Caki2 (cell line): ENCODE measurements at regions not wholly inside any gene's neighbourhood (a gene's known extent, or its start where the extent isn't known, plus 50 kb on each side); places are given as distances from the start of the nearest gene placed in this dataset.
"Not testable (repeated sequence)": the region's sequence is repeated elsewhere in the genome, so short reads cannot be mapped to it uniquely, and the experiment has no call there.

ENCODE experiments used
- DNase-seq: peaks from one replicate; pipeline ENCODE4 v3.0.0-alpha.2; 2015; ENCODE audit warnings: low read depth
- in situ Hi-C: cut with HindIII; loops from 2 replicates; pipeline ENCODE4 v1.10.0; 2016; ENCODE audit warnings: low sequenced_read_pairs, low pct_unique_long_range_greater_than_20kb, mixed read lengths

- in situ Hi-C loops, DNase-seq: not testable (repeated sequence)
Observed at GRCh38 chrX:114040661-114041269, 543.1 kb upstream of the HTR2C start.

DNA sequence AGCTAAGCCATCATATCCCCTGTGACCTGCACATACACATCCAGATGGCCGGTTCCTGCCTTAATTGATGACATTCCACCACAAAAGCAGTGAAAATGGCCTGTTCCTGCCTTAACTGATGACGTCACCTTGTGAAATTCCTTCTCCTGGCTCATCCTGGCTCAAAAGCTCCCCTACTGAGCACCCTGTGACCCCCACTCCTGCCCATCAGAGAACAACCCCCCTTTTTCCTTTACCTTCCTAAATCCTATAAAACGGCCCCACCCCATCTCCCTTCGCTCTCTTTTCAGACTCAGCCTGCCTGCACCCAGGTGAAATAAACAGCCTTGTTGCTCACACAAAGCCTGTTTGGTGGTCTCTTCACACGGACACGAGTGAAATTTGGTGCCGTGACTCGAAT, 543.8 kb upstream of the HTR2C start:
- DNase-seq, in situ Hi-C loops: not testable (repeated sequence)

GRCh38 chrX:114038358-114038757, 545.5 kb upstream of the HTR2C start:
- no peak for DNase-seq
- in situ Hi-C loops, result no loop called here

DNA sequence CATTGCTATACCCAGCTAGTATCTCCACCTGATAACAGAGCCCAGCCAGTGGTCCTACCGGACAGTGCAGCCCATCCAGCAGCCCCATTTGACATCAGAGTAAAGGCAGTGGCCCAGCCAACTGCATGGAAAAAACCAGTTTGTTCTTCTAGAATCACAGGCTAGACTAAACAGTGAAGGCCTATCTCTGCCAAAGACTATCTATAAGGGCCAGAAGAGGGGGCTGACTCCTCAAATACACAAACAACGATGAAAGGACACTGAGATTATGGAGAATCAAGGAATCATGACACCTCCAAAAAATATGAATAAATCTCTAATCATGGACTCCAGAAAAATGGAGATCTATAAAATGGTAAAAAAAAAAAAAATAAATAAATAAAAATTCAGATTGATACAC, 546.4 kb upstream of the HTR2C start:
- in situ Hi-C loops, result no loop called here
- no peak for DNase-seq

GRCh38 chrX:114028907-114029662, 554.8 kb upstream of the HTR2C start:
- in situ Hi-C loops, result no loop called here
- no peak for DNase-seq

DNA sequence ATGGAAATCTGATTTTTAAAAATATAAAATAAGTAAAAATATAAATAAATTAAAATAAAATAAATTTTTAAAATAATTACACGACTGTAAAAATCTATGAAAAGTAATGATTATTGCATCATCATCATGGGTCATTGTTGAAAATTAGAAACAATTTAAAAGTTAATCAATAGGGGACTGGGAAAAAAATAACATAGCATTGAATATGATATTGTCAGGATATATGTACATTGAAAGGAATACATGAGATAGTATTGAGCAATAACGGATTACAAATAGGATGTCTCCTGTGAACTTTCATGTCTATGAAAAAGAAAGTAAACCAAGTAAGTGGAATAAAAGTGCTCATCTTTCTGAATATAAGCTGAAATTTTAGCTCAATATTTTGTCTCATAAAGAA, 566.8 kb upstream of the HTR2C start:
- in situ Hi-C loops, result no loop called here
- no peak for DNase-seq

DNA sequence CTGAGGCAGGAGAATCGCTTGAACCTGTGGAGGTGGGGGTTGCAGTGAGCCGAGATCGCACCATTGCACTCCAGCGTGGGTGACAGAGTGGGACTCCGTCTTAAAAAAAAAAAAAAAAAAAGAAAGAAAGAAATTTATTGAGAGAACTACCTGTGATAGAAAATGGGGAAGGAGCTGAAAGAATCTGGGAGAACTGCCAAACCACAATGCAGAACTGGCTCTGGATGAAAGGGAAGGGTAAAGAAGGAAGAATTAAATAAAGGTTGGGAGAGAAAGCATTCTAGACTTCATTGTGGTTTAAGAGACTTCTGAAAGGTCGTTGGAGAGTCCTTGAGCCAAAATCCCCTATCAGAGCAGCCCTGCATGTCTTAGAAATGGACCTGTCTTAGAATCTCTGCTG, 567.9 kb upstream of the HTR2C start:
- in situ Hi-C loops, result no loop called here

GRCh38 chrX:114006664-114007063, 577.2 kb upstream of the HTR2C start:
- in situ Hi-C loops, result no loop called here
- no peak for DNase-seq

More for the DNA sequence above, 567.9 kb upstream of the HTR2C start:
- DNase-seq, result no peak

DNA sequence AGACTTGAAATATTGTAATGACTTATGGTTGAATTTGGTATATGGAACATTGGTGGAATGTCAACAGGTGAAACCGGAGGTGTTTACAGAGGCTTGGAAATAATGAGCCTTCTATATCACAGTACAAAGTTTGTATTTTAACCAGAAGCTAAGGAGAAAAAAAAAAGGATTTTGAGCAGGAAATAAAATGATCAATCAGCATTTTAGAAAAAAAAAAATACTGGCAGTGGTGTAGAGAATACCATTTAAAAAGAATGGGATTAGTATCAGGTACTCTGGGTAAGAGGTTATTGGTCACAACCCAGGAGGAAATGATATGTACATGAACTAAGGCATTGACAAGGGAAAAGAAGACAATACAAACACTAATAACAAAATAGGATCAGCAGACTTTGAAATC, 587.1 kb upstream of the HTR2C start:
- in situ Hi-C loops, result no loop called here
- DNase-seq, result no peak

- in situ Hi-C loops, DNase-seq: not testable (repeated sequence)
Observed at GRCh38 chrX:113991720-113992119, 592.2 kb upstream of the HTR2C start.

- in situ Hi-C loops, DNase-seq: not testable (repeated sequence)
Observed at GRCh38 chrX:113990669-113991068, 593.2 kb upstream of the HTR2C start.

DNA sequence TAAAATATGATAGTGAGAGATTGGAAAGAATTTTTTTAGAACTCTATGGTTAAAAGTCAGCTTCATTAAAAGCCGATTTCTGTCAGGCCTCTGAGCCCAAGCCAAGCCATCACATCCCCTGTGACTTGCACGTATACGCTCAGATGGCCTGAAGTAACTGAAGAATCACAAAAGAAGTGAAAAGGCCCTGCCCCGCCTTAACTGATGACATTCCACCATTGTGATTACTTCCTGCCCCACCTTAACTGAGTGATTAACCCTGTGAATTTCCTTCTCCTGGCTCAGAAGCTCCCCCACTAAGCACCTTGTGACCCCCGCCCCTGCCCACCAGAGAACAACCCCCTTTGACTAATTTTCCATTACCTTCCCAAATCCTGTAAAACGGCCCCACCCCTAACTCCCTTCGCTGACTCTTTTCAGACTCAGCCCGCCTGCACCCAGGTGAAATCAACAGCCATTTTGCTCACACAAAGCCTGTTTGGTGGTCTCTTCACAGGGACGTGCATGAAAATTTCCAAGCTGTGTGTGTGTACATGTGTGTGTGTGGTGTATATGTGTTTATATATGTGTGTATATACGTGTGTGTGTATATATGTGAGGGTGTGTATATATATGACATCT, 595.5 kb upstream of the HTR2C start:
- DNase-seq, in situ Hi-C loops: not testable (repeated sequence)

GRCh38 chrX:113986427-113986826, 597.5 kb upstream of the HTR2C start:
- no peak for DNase-seq

DNA sequence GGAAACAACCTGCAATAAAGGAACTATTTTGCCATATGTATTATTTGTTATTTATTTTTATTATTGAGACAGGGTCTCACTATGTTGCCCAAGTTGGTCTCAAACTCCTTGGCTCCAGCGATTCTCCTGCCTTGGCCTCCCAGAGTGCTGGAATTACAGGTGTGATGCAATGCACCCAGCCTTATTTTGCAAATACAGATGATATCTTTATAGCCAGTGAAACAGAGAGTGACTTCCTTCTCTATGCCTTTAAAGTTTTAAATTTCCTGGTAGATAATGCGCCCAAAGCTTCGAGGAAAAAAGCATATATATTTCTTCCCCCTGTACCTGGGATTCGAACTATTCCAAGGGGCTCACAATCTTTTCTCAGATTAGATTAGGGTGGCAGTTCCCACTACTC, 601.1 kb upstream of the HTR2C start:
- in situ Hi-C loops, result no loop called here
- no peak for DNase-seq

More at GRCh38 chrX:113986427-113986826, 597.5 kb upstream of the HTR2C start:
- in situ Hi-C loops, result no loop called here

DNA sequence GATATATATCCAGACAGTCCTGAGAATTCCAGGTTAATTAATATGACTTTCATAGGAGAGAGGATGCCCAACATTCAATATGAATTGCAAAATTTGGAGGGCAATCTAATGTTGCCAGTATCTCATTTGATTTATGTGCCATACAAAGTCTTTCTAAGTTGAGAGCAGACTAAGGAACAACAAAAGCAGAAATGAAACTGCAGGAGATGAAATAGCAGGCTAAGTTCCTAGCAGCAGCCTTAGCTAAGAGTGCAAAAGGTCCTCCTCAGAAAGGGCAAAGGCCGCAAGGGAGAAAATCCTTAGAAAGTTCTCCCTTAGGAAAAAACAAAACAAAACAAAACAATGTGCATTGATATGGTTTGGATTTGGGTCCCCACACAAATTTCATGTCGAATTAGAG, 602.9 kb upstream of the HTR2C start:
- DNase-seq, result no peak
- in situ Hi-C loops, result no loop called here

- no peak for DNase-seq
- in situ Hi-C loops, result no loop called here
Observed at GRCh38 chrX:113977887-113978286, 606.0 kb upstream of the HTR2C start.

GRCh38 chrX:113975441-113975840, 608.4 kb upstream of the HTR2C start:
- no peak for DNase-seq
- in situ Hi-C loops, result no loop called here

DNA sequence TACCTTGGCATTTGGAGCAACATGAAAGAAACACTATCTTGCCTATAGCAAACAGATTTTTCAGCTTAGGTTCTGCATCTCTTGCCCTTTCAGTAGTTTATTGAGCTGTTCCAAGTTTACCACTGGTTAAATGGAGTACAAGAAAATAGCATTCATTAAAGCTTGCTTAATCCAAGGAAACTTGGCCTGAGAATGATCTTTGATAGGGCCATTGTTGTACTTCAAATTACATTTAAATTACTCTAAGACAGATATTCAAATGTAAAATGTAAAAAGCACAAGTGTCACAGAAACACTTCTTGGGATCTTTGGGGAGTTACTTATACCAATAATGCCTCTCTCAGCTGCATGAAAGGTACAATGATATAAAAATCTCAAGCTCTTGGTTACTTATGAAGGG, 609.0 kb upstream of the HTR2C start:
- in situ Hi-C loops, result no loop called here
- DNase-seq, result no peak

DNA sequence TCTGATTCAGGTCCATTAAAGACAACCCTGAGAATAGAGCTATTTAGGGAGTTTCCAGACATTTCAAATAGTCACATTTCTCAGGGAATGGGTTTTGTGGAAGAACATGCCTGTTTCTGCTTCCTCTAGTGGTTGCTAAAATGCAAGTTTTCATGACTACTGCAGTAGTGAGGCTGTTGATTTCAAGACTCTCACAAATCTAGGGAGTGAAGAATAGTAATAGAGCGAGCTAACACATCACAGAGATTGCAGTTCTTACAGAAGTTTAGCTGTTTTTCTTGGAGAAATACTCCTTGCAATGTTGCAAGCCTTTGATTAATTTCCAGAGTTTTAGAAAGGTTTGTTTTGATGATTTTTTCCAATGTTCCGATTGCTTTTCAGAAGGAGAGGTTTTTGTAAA, 610.2 kb upstream of the HTR2C start:
- in situ Hi-C loops, result no loop called here
- DNase-seq, result no peak
